CD8-positive, alpha-beta memory T cell (primary cell): ENCODE measurements at regions not wholly inside any gene's neighbourhood (a gene's known extent, or its start where the extent isn't known, plus 50 kb on each side); places are given as distances from the start of the nearest gene placed in this dataset.

ENCODE experiments used
- CTCF ChIA-PET: fragments of 350-600 bp; sonication (Branson Sonifier 250); formaldehyde crosslinking; loops from one replicate; lab custom pipeline; 2021; ENCODE audit warnings: antibody characterized with exemption; lab: Charles Lee
- POLR2A ChIA-PET: fragments of 350-600 bp; sonication (Branson Sonifier 250); formaldehyde crosslinking; loops from one replicate; lab custom pipeline; 2021; ENCODE audit warnings: antibody characterized with exemption; lab: Charles Lee
- DNase-seq, 5 donors: peaks; one replicate each; pipeline versions ENCODE4 v3.0.0 to v3.0.0-alpha.2; 2020 to 2022; ENCODE audit warnings: mixed read lengths in 1 of 5
- H3K27ac ChIP-seq: one replicate; pipeline ENCODE4 v1.7.0; 2013; ENCODE audit warnings: low read depth, mild to moderate bottlenecking, low read length, moderate library complexity
- H3K27me3 ChIP-seq: 2 replicates; pipeline ENCODE4 v1.7.0; 2013; ENCODE audit warnings: low read length, mild to moderate bottlenecking; ENCODE audit not compliant: insufficient read depth, poor library complexity, severe bottlenecking
- H3K36me3 ChIP-seq: 2 replicates; pipeline ENCODE4 v1.7.0; 2013; ENCODE audit warnings: mild to moderate bottlenecking, low read length, moderate library complexity; ENCODE audit not compliant: insufficient read depth
- H3K4me1 ChIP-seq: 2 replicates; pipeline ENCODE4 v1.7.0; 2013; ENCODE audit warnings: mild to moderate bottlenecking, low read length, moderate library complexity; ENCODE audit not compliant: insufficient read depth
- H3K4me3 ChIP-seq: 2 replicates; pipeline ENCODE4 v1.7.0; 2013; ENCODE audit warnings: mild to moderate bottlenecking, low read length
- H3K9me3 ChIP-seq: 2 replicates; pipeline ENCODE4 v1.7.0; 2013; ENCODE audit warnings: mild to moderate bottlenecking, low read length
- H3K27ac Mint-ChIP-seq, 8 donors: one replicate each; pipeline ENCODE4 v1.8.0; 2020 to 2021; ENCODE audit warnings: mixed read lengths in 8 of 8, mild to moderate bottlenecking in 6 of 8, inconsistent platforms in 3 of 8, moderate library complexity in 3 of 8
- H3K27me3 Mint-ChIP-seq, 2 donors: one replicate each; pipeline ENCODE4 v1.8.0; 2020 to 2021; ENCODE audit warnings: mixed read lengths in 2 of 2, mild to moderate bottlenecking in 1 of 2, moderate library complexity in 1 of 2
- H3K36me3 Mint-ChIP-seq, 3 donors: one replicate each; pipeline ENCODE4 v1.8.0; 2020 to 2021; ENCODE audit warnings: mixed read lengths in 3 of 3, inconsistent platforms in 1 of 3, mild to moderate bottlenecking in 1 of 3
- H3K4me1 Mint-ChIP-seq, 3 donors: one replicate each; pipeline ENCODE4 v1.8.0; 2020 to 2021; ENCODE audit warnings: mixed read lengths in 3 of 3, inconsistent platforms in 1 of 3, mild to moderate bottlenecking in 1 of 3
- H3K4me3 Mint-ChIP-seq, 7 donors: one replicate each; pipeline ENCODE4 v1.8.0; 2020 to 2021; ENCODE audit warnings: mixed read lengths in 7 of 7, mild to moderate bottlenecking in 6 of 7, moderate library complexity in 4 of 7, inconsistent platforms in 2 of 7
- H3K9me3 Mint-ChIP-seq, 5 donors: one replicate each; pipeline ENCODE4 v1.8.0; 2020 to 2022; ENCODE audit warnings: mixed read lengths in 5 of 5, mild to moderate bottlenecking in 3 of 5, moderate library complexity in 2 of 5, inconsistent platforms in 1 of 5

GRCh38 chr14:71647086-71647784, 285.0 kb upstream of the RGS6 start:
- H3K4me3 ChIP-seq: no peak overlapping the region
- ChIA-PET POLR2A (no interaction called here), CTCF (no interaction called here)

GRCh38 chr14:71648725-71649124, 283.5 kb upstream of the RGS6 start:
- ChIA-PET POLR2A (no interaction called here), CTCF (no interaction called here)
- Histone ChIP-seq H3K4me3 (no peak overlapping the region), H3K4me1 (no peaks in the 10 kb centered on the region), H3K9me3 (peaks cover 2% of the 10 kb centered on the region), H3K27me3 (no peaks in the 10 kb centered on the region), H3K36me3 (no peaks in the 10 kb centered on the region), H3K27ac (no peak overlapping the region)
- no peaks in the 10 kb centered on the region for H3K27me3 Mint-ChIP-seq
- H3K9me3 Mint-ChIP-seq: peaks cover 2 to 21% (median 20%) of the 10 kb centered on the region in 5 donors
- peaks cover 0 to 4% (median 0%) of the 10 kb centered on the region in 3 donors for H3K4me1 Mint-ChIP-seq
- no peak for DNase-seq
- H3K27ac Mint-ChIP-seq: peak overlapping the region in 1 of 8 donors; percentile 16
- peaks cover 41 to 49% (median 47%) of the 10 kb centered on the region in 3 donors for H3K36me3 Mint-ChIP-seq
- H3K4me3 Mint-ChIP-seq: no peak overlapping the region

More at GRCh38 chr14:71647086-71647784, 285.0 kb upstream of the RGS6 start:
- no peaks in the 10 kb centered on the region for H3K36me3 ChIP-seq
- Mint-ChIP-seq H3K4me1 (peaks cover 0 to 4% (median 0%) of the 10 kb centered on the region in 3 donors), H3K27ac (peak overlapping the region in 1 of 8 donors; percentile 3), H3K4me3 (no peak overlapping the region), H3K9me3 (peaks cover 2 to 21% (median 17%) of the 10 kb centered on the region in 5 donors), H3K36me3 (peaks cover 42 to 48% (median 43%) of the 10 kb centered on the region in 3 donors), H3K27me3 (no peaks in the 10 kb centered on the region)
- no peak for DNase-seq
- peaks cover 3% of the 10 kb centered on the region for H3K9me3 ChIP-seq
- H3K4me1 ChIP-seq: no peaks in the 10 kb centered on the region
- H3K27ac ChIP-seq: no peak overlapping the region
- H3K27me3 ChIP-seq: no peaks in the 10 kb centered on the region

- Histone ChIP-seq H3K27ac (no peak overlapping the region), H3K36me3 (no peaks in the 10 kb centered on the region), H3K4me1 (no peaks in the 10 kb centered on the region), H3K4me3 (no peak overlapping the region), H3K27me3 (no peaks in the 10 kb centered on the region), H3K9me3 (peaks cover 2% of the 10 kb centered on the region)
- H3K4me3 Mint-ChIP-seq: no peak overlapping the region
- H3K4me1 Mint-ChIP-seq: peaks cover 0 to under 1% (median 0%) of the 10 kb centered on the region in 3 donors
- no peak overlapping the region for H3K27ac Mint-ChIP-seq
- peaks cover 45 to 57% (median 55%) of the 10 kb centered on the region in 3 donors for H3K36me3 Mint-ChIP-seq
- no peak for DNase-seq
- no peaks in the 10 kb centered on the region for H3K27me3 Mint-ChIP-seq
- ChIA-PET CTCF (interaction anchor here (0.9 kb wide), 1 partner anchor 22 kb away, joined by 3 read pairs; no protein-coding TSS in a partner anchor), POLR2A (no interaction called here)
- peaks cover 2 to 21% (median 20%) of the 10 kb centered on the region in 5 donors for H3K9me3 Mint-ChIP-seq
These were observed 282.0 kb upstream of the RGS6 start for GRCh38 chr14:71650187-71650755.

GRCh38 chr14:71651228-71651627, 281.0 kb upstream of the RGS6 start:
- H3K27me3 ChIP-seq: no peaks in the 10 kb centered on the region

GRCh38 chr14:71652368-71652767, 279.9 kb upstream of the RGS6 start:
- H3K4me1 Mint-ChIP-seq: no peaks in the 10 kb centered on the region
- peaks cover 44 to 57% (median 57%) of the 10 kb centered on the region in 3 donors for H3K36me3 Mint-ChIP-seq
- H3K9me3 ChIP-seq: peaks cover 2% of the 10 kb centered on the region
- H3K4me3 ChIP-seq: no peak overlapping the region
- no peak for DNase-seq
- no peaks in the 10 kb centered on the region for H3K27me3 Mint-ChIP-seq
- CTCF ChIA-PET: interaction anchor here (0.7 kb wide), 1 partner anchor 966 kb away, joined by 3 read pairs; no protein-coding TSS in a partner anchor
- no peak overlapping the region for H3K4me3 Mint-ChIP-seq
- no peak overlapping the region for H3K27ac Mint-ChIP-seq
- H3K27ac ChIP-seq: no peak overlapping the region
- POLR2A ChIA-PET: no interaction called here
- H3K4me1 ChIP-seq: no peaks in the 10 kb centered on the region
- H3K9me3 Mint-ChIP-seq: peaks cover 2 to 21% (median 20%) of the 10 kb centered on the region in 5 donors
- H3K27me3 ChIP-seq: no peaks in the 10 kb centered on the region
- H3K36me3 ChIP-seq: no peaks in the 10 kb centered on the region

More at GRCh38 chr14:71651228-71651627, 281.0 kb upstream of the RGS6 start:
- Mint-ChIP-seq H3K36me3 (peaks cover 44 to 58% (median 57%) of the 10 kb centered on the region in 3 donors), H3K4me3 (no peak overlapping the region), H3K9me3 (peaks cover 2 to 21% (median 20%) of the 10 kb centered on the region in 5 donors), H3K27me3 (no peaks in the 10 kb centered on the region), H3K27ac (no peak overlapping the region), H3K4me1 (no peaks in the 10 kb centered on the region)
- H3K27ac ChIP-seq: no peak overlapping the region
- no peaks in the 10 kb centered on the region for H3K36me3 ChIP-seq
- POLR2A ChIA-PET: no interaction called here
- peaks cover 2% of the 10 kb centered on the region for H3K9me3 ChIP-seq
- CTCF ChIA-PET: interaction anchor here (0.9 kb wide), 1 partner anchor 21 kb away, joined by 3 read pairs; no protein-coding TSS in a partner anchor
- no peaks in the 10 kb centered on the region for H3K4me1 ChIP-seq
- DNase-seq: no peak
- no peak overlapping the region for H3K4me3 ChIP-seq

GRCh38 chr14:71654810-71655209, 277.4 kb upstream of the RGS6 start:
- Histone ChIP-seq H3K36me3 (no peaks in the 10 kb centered on the region), H3K4me1 (no peaks in the 10 kb centered on the region), H3K27me3 (no peaks in the 10 kb centered on the region), H3K4me3 (no peak overlapping the region), H3K9me3 (peaks cover 2% of the 10 kb centered on the region), H3K27ac (no peak overlapping the region)
- no peak overlapping the region for H3K4me3 Mint-ChIP-seq
- no peaks in the 10 kb centered on the region for H3K27me3 Mint-ChIP-seq
- CTCF ChIA-PET: no interaction called here
- H3K36me3 Mint-ChIP-seq: peaks cover 38 to 64% (median 50%) of the 10 kb centered on the region in 3 donors
- DNase-seq: no peak
- peaks cover 12 to 17% (median 14%) of the 10 kb centered on the region in 3 donors for H3K4me1 Mint-ChIP-seq
- H3K27ac Mint-ChIP-seq: no peak overlapping the region
- POLR2A ChIA-PET: no interaction called here
- peaks cover 2 to 21% (median 19%) of the 10 kb centered on the region in 5 donors for H3K9me3 Mint-ChIP-seq

GRCh38 chr14:71658261-71658860, 273.9 kb upstream of the RGS6 start:
- DNase-seq: no peak
- Histone ChIP-seq H3K36me3 (no peaks in the 10 kb centered on the region), H3K4me1 (no peaks in the 10 kb centered on the region), H3K27me3 (no peaks in the 10 kb centered on the region), H3K27ac (no peak overlapping the region), H3K9me3 (no peaks in the 10 kb centered on the region), H3K4me3 (no peak overlapping the region)
- Mint-ChIP-seq H3K36me3 (peaks cover 15 to 57% (median 25%) of the 10 kb centered on the region in 3 donors), H3K27me3 (no peaks in the 10 kb centered on the region), H3K9me3 (peaks cover 0 to under 1% (median 0%) of the 10 kb centered on the region in 5 donors), H3K4me1 (peaks cover 12 to 17% (median 14%) of the 10 kb centered on the region in 3 donors), H3K27ac (peak overlapping the region in 4 of 8 donors; percentile 0 to 33 (median 16)), H3K4me3 (peak overlapping the region in 1 of 7 donors; percentile 24)
- CTCF ChIA-PET: no interaction called here
- POLR2A ChIA-PET: no interaction called here
